ENCODE measurements at regions not wholly inside any gene's neighbourhood (a gene's known extent, or its start where the extent isn't known, plus 50 kb on each side); places are given as distances from the start of the nearest gene placed in this dataset.
A peak's percentile ranks its signal among the peaks of the same experiment; 100 is the strongest.

DNA sequence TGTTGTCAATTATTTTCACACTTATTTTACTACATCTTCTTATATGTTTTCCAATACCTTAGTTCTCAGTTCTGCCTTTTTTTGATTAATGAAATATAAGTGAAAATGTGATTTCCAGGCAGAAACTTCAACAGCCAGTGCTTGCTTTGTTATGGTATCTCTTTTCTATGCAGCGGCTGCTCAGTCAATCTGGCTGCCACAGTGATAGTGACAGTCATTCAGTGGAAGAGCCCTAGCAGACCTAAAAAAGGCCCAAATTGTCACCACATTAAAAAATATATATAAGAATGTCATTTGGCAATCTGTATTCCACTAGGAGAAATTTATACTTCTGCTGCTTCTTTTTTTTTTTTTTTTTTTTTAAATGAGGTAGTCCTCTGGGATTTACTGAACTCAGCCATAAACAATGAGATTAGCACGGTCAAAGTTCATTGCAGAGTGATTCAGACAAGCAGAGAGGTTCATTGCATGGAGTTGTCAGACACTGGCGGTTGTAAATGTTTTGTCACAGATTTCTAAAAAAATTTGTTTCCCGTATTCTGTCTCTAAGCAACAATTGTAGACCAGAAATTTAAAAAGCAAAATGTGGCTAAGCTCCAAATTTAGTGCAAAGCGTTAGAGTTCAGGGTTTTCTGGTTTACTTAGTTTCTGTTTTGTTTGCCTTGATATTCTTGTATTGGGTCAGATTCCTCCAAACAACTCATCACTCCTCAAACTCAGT lies 94.7 kb upstream of the PRR20A start:
- peak in 1 of 2 donors; percentile 3 for DNase-seq (ENCODE audit: low read depth in 2 of 2)
- TF ChIP-seq, protein P1, sequence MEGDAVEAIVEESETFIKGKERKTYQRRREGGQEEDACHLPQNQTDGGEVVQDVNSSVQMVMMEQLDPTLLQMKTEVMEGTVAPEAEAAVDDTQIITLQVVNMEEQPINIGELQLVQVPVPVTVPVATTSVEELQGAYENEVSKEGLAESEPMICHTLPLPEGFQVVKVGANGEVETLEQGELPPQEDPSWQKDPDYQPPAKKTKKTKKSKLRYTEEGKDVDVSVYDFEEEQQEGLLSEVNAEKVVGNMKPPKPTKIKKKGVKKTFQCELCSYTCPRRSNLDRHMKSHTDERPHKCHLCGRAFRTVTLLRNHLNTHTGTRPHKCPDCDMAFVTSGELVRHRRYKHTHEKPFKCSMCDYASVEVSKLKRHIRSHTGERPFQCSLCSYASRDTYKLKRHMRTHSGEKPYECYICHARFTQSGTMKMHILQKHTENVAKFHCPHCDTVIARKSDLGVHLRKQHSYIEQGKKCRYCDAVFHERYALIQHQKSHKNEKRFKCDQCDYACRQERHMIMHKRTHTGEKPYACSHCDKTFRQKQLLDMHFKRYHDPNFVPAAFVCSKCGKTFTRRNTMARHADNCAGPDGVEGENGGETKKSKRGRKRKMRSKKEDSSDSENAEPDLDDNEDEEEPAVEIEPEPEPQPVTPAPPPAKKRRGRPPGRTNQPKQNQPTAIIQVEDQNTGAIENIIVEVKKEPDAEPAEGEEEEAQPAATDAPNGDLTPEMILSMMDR (IDR thresholded peaks at IDR 0.05; ENCODE audit: low read depth, low read length): no peak
- H3K4me3 ChIP-seq (replicated peaks in 1 of 2; ENCODE audit: low read depth in 2 of 2, low read length in 2 of 2): no peak overlapping the region

- DNase-seq (ENCODE audit: low read depth in 2 of 2): no peak
- H3K4me3 ChIP-seq (replicated peaks in 1 of 2; ENCODE audit: low read depth in 2 of 2, low read length in 2 of 2): no peak overlapping the region
- TF ChIP-seq, protein P1 (IDR thresholded peaks at IDR 0.05; ENCODE audit: low read depth, low read length): no peak
Measured at GRCh38 chr13:57056601-57057180, 84.0 kb upstream of the PRR20A start.

DNA sequence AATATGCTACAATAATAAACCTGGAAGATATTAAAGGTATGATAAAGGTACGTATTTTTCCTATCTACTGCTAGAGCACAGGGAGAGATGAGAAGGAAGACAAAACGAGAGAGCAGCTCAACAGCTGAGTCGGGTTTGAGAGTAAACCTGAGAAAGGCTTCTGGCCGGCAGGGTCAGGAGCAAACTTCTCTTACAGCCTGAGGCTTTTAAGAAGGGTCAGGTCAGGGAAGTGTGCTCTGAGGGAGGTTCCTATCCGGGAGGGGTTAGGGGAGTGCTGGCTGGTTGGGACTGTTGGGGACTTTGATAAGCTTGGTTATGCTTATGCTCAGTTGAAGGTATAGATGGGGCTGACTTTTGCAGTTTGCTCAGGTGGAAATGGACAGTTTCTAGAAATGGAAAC lies 77.7 kb upstream of the PRR20A start:
- no peak overlapping the region for H3K4me3 ChIP-seq (replicated peaks in 1 of 2; ENCODE audit: low read depth in 2 of 2, low read length in 2 of 2)
- DNase-seq (ENCODE audit: low read depth in 2 of 2): peak in 1 of 2 donors; percentile 0

DNA sequence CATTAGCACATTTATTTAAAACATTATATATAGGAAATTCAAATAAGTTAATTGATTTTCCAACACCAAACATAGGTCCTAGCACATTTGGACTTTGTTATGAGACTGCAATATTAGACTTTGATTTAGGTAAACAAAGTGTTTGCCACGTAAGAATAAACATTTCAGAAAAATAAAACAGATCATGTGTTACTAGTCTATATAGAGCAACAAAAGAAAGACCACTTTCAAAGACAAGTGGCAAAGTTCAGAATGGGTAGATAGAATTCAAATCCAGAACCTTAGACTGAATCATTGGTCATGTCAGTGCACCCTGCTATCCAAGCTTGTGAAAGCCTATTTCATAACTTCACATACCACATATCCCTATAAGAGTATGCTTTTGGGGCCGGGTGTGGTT lies 66.7 kb upstream of the PRR20A start:
- TF ChIP-seq, protein P1 (IDR thresholded peaks at IDR 0.05; ENCODE audit: low read depth, low read length): no peak
- H3K4me3 ChIP-seq (replicated peaks in 1 of 2; ENCODE audit: low read depth in 2 of 2, low read length in 2 of 2): no peak overlapping the region
- DNase-seq (ENCODE audit: low read depth in 2 of 2): no peak

More for the DNA sequence above, 77.7 kb upstream of the PRR20A start:
- TF ChIP-seq, protein P1 (IDR thresholded peaks at IDR 0.05; ENCODE audit: low read depth, low read length): no peak

GRCh38 chr13:57075588-57075987 lies 65.1 kb upstream of the PRR20A start:
- no peak overlapping the region for H3K4me3 ChIP-seq (replicated peaks in 1 of 2; ENCODE audit: low read depth in 2 of 2, low read length in 2 of 2)
- DNase-seq (ENCODE audit: low read depth in 2 of 2): no peak
- TF ChIP-seq, protein P1 (IDR thresholded peaks at IDR 0.05; ENCODE audit: low read depth, low read length): no peak

DNA sequence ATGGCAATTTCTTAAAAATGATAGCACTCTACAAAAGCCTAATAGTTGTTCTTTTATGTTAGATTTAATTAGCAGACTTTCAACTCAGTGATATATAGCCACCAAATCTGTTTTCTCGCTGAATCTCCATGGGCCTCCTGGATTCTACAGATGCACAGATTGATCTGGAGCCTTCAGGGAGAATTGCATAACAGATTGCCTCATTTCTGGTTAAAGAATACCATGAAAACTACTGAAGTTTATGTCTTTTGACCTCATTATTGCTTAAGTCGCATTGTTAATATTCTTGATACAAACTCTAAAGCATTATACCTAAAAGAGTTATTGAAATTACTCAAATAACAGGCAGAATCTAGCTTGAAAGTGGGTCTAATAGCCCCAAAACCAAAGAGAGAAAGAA lies 53.7 kb upstream of the PRR20A start:
- TF ChIP-seq, protein P1 (IDR thresholded peaks at IDR 0.05; ENCODE audit: low read depth, low read length): no peak
- no peak for DNase-seq (ENCODE audit: low read depth in 2 of 2)
- no peak overlapping the region for H3K4me3 ChIP-seq (replicated peaks in 1 of 2; ENCODE audit: low read depth in 2 of 2, low read length in 2 of 2)

Measured in cardiac fibroblast (primary cell).